HuH-7.5 (cell line): ENCODE measurements at regions not wholly inside any gene's neighbourhood (a gene's known extent, or its start where the extent isn't known, plus 50 kb on each side); places are given as distances from the start of the nearest gene placed in this dataset.
"Not testable (repeated sequence)": the region's sequence is repeated elsewhere in the genome, so short reads cannot be mapped to it uniquely, and the experiment has no call there.

Experiments used
- DNase-seq: peaks from one replicate; pipeline ENCODE4 v3.0.0; 2011; ENCODE audit warnings: low spot score

DNA sequence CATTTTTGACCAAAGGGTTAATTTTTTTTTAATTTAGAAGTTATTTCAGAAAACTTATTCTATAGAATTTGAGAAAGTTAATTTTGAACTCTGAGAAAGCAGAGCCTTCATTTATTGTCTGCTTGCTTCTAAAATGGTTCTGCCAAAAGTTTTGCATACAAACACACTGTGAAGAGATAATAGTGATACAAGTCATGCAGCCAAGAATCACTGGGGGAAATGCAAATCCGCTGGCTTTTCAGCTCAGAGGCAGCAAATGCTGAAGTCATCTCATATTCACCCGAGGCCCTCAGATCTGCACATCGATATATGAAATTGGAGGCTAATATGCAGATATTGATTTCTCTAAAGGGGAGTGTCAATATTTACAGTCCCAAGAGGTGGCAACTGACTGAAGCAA lies 186.2 kb downstream of the KIT start:
- DNase-seq = no peak

DNA sequence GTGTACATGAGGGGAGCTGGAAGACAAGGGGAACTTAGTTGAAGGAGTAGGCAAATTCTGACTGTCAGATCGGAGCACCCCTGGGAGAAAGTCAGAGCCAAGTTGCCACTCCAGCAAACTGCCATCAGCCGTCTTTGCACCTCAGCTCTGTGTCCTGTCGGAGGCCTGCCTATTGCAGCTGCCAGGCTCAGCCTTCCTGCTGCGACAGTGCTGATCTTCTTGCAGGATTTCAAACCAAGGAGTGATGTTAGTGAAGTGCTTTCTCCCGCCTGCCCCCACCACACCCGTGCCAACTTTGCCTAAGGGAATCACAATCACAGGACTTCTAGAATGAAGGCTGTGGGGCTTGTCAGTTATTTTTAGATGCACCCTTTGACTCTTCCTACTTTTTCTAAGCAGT lies 185.3 kb downstream of the KIT start:
- no peak for DNase-seq

GRCh38 chr4:54842656-54843055 lies 184.9 kb downstream of the KIT start:
- no peak for DNase-seq

GRCh38 chr4:54842226-54842625 lies 184.5 kb downstream of the KIT start:
- DNase-seq = no peak

DNA sequence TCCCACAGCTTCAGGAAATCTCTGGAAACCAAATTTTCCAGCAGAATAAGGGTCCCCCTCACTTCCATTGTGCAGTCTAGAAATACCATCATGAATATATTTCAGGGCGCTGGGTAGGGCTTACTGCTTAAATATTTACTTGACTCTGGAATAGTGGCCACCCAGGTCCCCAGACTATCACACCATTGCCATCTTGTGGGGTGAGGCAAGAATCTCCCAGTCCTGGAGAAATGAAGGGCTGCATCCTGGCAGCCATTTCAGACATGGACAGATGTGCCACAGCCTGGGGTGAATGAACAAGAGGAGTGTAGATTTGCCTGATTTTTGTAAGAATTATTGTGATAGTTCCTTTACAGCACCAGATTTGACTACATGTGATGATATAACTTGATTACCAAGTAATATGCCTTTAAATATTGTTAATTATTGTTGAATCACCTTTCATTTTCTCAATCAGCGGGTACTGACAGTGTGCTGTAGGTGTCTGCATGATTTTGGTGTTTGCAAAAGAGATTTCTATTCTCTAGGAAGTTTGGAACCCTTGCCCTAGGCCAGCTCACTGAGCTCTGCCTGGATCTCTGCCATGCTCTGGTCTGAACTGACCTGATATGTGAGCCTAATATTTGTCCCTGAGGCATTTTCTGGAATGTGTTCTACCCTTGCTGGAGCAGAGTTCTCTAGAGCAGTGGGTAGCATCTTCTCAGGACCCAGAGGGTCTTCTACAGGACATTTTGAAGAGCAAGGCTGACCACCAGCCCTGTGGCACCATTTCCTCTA lies 183.4 kb downstream of the KIT start:
- DNase-seq = no peak

GRCh38 chr4:54840430-54840829 lies 182.7 kb downstream of the KIT start:
- no peak for DNase-seq

GRCh38 chr4:54838301-54838700 lies 180.5 kb downstream of the KIT start:
- no peak for DNase-seq

GRCh38 chr4:54837576-54838140 lies 179.9 kb downstream of the KIT start:
- no peak for DNase-seq

DNA sequence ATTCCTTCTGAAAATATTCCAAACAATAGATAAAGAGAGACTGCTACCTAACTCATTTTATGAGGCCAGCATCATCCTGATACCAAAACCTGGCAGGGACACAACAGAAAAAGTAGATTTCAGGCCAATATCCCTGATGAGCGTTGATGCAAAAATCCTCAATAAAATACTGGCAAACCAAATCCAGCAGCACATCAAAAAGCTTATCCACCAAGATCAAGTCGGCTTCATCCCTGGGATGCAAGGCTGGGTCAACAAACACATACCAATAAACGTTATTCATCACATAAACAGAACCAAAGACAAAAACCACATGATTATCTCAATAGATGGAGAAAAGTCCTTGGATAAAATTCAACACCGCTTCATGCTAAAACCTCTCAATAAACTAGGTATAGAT lies 170.6 kb downstream of the KIT start:
- DNase-seq = not testable (repeated sequence)

DNA sequence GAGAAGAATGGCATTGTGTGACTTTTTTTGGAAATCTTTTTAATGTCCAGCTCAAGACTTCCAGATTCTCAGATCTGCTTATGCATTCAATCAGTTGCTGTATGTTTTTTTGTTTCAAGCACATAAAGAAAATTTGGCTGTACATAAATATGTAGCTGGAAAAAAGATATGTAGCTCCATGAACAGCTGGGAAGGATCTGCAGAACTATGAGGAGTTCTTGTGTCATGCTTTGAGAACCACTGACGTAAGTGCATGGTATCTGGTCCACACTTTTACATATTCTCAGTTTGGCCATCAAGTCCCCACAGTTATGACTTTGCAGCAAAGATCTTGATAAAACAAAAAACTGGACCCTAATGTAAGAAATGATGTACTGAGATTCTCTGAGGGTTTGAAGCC lies 165.9 kb downstream of the KIT start:
- no peak for DNase-seq

DNA sequence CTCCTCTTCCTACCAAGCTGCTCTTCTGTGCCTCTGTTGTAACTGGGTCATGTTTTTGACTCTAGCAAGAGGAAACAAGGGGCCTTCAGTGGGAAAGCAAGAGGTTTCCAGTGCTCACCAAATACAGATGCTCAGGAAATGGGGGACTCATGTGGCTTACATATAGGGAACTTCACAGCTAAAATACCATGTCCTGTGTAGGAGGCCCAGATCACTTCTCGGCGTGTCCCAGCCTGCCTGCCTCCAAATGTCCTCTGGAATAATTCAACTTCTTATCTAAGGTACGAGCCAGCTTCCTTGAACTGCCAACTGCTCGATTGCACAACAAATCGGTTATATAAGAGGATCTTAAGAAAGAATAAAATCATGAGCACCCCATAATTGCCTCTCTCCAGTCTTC lies 161.3 kb downstream of the KIT start:
- no peak for DNase-seq

DNA sequence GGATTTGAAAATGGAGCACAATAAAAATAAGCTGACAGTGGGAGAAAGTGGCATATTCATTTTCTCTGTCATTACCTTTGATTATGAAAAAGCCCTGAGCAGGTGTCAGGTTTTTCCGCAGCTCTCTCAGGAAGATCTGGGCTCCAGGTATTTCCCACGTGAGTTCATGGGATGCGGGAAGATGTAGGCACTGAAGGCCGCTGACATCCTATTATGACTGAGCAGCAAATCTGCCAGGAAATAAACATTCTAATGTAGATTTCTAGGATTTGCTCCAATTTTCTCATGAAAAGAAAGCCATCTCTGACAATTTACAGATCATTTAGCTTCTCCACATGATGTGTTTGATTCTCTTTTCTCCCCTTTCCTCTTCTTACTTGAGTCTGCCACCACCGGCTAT lies 160.7 kb downstream of the KIT start:
- no peak for DNase-seq

- DNase-seq = no peak
These were observed 155.9 kb downstream of the KIT start for GRCh38 chr4:54813674-54814073.

DNA sequence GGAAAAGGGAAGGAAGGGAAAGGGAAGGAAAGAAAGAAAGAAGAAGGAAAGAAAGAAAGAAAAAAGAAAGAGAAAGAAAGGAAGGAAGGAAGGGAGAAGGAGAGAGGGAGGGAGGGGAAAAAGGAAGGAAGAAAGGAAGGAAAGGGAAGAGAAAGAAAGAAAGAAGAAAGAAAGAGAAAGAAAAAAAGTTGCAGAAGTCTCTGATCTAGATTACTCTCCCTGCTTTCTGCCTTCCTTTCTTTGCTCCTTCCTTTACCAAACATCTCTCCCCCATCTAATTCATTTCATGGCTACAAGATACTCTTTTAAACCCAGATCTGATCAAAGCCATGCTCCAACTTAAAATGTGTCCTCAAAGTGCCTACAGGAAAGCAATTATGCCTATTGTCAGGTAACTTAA lies 148.6 kb downstream of the KIT start:
- DNase-seq = no peak

GRCh38 chr4:54802336-54802735 lies 144.6 kb downstream of the KIT start:
- DNase-seq = no peak

GRCh38 chr4:54800831-54801530 lies 143.2 kb downstream of the KIT start:
- DNase-seq = no peak

DNA sequence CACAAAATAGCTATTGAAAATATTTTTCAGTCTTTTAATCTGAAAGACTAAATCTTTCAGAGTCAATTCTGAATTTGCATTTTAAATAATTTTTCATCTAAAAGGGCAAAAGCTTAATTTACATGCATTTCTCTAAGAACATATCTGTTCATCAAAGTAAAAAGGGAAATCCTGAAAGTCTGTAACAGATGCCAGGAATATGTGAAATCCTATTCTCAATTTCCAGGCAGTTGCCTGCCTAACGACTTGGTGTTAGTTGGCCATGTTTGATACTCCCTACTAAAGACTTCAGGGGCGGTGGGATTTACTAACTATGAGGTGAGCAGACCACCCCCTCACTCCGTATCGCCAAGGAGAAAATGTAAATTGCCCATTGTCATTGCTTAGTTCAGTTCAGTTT lies 136.8 kb downstream of the KIT start:
- DNase-seq = no peak

GRCh38 chr4:54793856-54794422 lies 136.2 kb downstream of the KIT start:
- DNase-seq = no peak
